HepG2 (cell line): ENCODE measurements at regions not wholly inside any gene's neighbourhood (a gene's known extent, or its start where the extent isn't known, plus 50 kb on each side); places are given as distances from the start of the nearest gene placed in this dataset.

Source experiments
- ATAC-seq: fragments of 200-7000 bp; cut with Tn5 transposase; 3 replicates; pipeline ENCODE4 v1.9.1; 2020; ENCODE audit warnings: mild to moderate bottlenecking, moderate library complexity
- BruUV-seq: library from RNA; stranded (reverse); fragments of 400-500 nt; replicated peaks from 2 replicates; lab custom pipeline; 2021; lab: Mats Ljungman, UMichigan
- CTCF ChIA-PET: fragments of 300-600 bp; formaldehyde crosslinking; extraction: SDS; loops from one replicate; lab custom pipeline; 2021; ENCODE audit warnings: low total read pairs, inconsistent platforms, low intra/inter-chr PET ratio; lab: Yijun Ruan, JAX
- POLR2A ChIA-PET: fragments of 350-600 bp; sonication (Branson Sonifier 250); formaldehyde crosslinking; loops from one replicate; lab custom pipeline; 2020; ENCODE audit warnings: antibody characterized with exemption, inconsistent platforms; lab: Yijun Ruan, JAX
- DNase-seq: peaks from one replicate; pipeline ENCODE4 v3.0.0-alpha.2; 2015; ENCODE audit warnings: low spot score
- FAIRE-seq: peaks from 3 replicates; lab custom pipeline; 2011; peaks lifted over from hg19 to GRCh38; lab: Jason Lieb, UNC
- H2AFZ ChIP-seq: one replicate; pipeline ENCODE4 v1.6.1; 2011; ENCODE audit warnings: low read length, inconsistent platforms
- H3K27ac ChIP-seq: fragments of 300-600 bp; 3 replicates; pipeline ENCODE4 v1.8.0; 2011; ENCODE audit warnings: mixed run types, mild to moderate bottlenecking, mixed read lengths, low read length, inconsistent platforms; ENCODE audit not compliant: insufficient read depth; ENCODE audit errors: extremely low read length
- H3K27me3 ChIP-seq, 2 experiments: fragments of 200-600 bp in 1 of 2; 2 replicates in 1 of 2; 3 replicates in 1 of 2; pipeline versions ENCODE4 v1.6.0 to v1.8.0; 2011; ENCODE audit warnings: low read length in 2 of 2, mild to moderate bottlenecking in 2 of 2, moderate library complexity in 2 of 2, inconsistent platforms in 1 of 2; ENCODE audit not compliant: insufficient read depth in 2 of 2, control insufficient read depth in 1 of 2
- H3K36me3 ChIP-seq, 2 experiments: fragments of 200-600 bp in 1 of 2; replicated peaks in 1 of 2; 2 replicates in 1 of 2; 3 replicates in 1 of 2; pipeline versions ENCODE4 v1.5.1 to v1.8.0; 2011; ENCODE audit warnings: low read length in 2 of 2, inconsistent platforms in 1 of 2; ENCODE audit not compliant: insufficient read depth in 2 of 2, control insufficient read depth in 1 of 2
- H3K4me1 ChIP-seq: 2 replicates; pipeline ENCODE4 v1.5.1; 2012; ENCODE audit warnings: low read length, inconsistent platforms; ENCODE audit not compliant: insufficient read depth
- H3K4me2 ChIP-seq: 2 replicates; pipeline ENCODE4 v1.6.0; 2011; ENCODE audit warnings: low read depth, low read length, inconsistent platforms
- H3K4me3 ChIP-seq, 3 experiments: fragments of 200-600 bp in 1 of 3; sonication (generic), shearing (Covaris generic) in 1 of 3; replicated peaks in 1 of 3; 2 replicates each; pipeline ENCODE4 v1.5.1; 2011 to 2016; ENCODE audit warnings: low read length in 3 of 3, inconsistent platforms in 2 of 3, low read depth in 2 of 3, mild to moderate bottlenecking in 2 of 3, control low read depth in 1 of 3, mixed read lengths in 1 of 3; ENCODE audit not compliant: insufficient read depth in 1 of 3
- H3K79me2 ChIP-seq: one replicate; pipeline ENCODE4 v1.6.1; 2011; ENCODE audit warnings: low read length, inconsistent platforms; ENCODE audit not compliant: insufficient read depth
- H3K9ac ChIP-seq: 2 replicates; pipeline ENCODE4 v1.6.0; 2011; ENCODE audit warnings: mild to moderate bottlenecking, low read depth, low read length, inconsistent platforms; ENCODE audit not compliant: insufficient read depth
- H3K9me3 ChIP-seq: 2 replicates; pipeline ENCODE4 v1.5.1; 2012; ENCODE audit warnings: mild to moderate bottlenecking, low read length
- H4K20me1 ChIP-seq: 2 replicates; pipeline ENCODE4 v1.6.0; 2011; ENCODE audit warnings: inconsistent platforms, mild to moderate bottlenecking, low read length, moderate library complexity; ENCODE audit not compliant: insufficient read depth
- ARNTL ChIP-seq: sonication (generic); formaldehyde crosslinking; IDR thresholded peaks from 2 replicates; pipeline ENCODE4 v1.4.0; 2020; ENCODE audit warnings: mild to moderate bottlenecking, missing genetic modification reagents
- GTF2F1 ChIP-seq: fragments of 150-350 bp; IDR thresholded peaks from 2 replicates; pipeline ENCODE4 v1.6.1; 2014; ENCODE audit warnings: low read length
- JUN ChIP-seq: sonication (generic); formaldehyde crosslinking; IDR thresholded peaks from 2 replicates; pipeline ENCODE4 v1.4.0; 2020; ENCODE audit warnings: mild to moderate bottlenecking, missing genetic modification reagents
- MAFG ChIP-seq: sonication (generic); formaldehyde crosslinking; IDR thresholded peaks from 2 replicates; pipeline ENCODE4 v1.5.1; 2020; ENCODE audit warnings: mild to moderate bottlenecking, missing genetic modification reagents
- MBNL3 ChIP-seq: fragments of 250-450 bp; sonication (Bioruptor Pico); conservative IDR thresholded peaks from 2 replicates; pipeline ENCODE4 v1.8.0; 2022; ENCODE audit warnings: mild to moderate bottlenecking, inconsistent platforms
- MNT ChIP-seq: fragments of 450-650 bp; IDR thresholded peaks from 2 replicates; pipeline ENCODE4 v1.6.1; 2016
- MTA3 ChIP-seq: sonication (generic); formaldehyde crosslinking; IDR thresholded peaks from 2 replicates; pipeline ENCODE4 v1.4.0; 2020; ENCODE audit warnings: missing genetic modification reagents
- NFKBIZ ChIP-seq: IDR thresholded peaks from 2 replicates; pipeline ENCODE4 v1.6.1; 2018; ENCODE audit warnings: missing genetic modification reagents, missing compliant biosample characterization
- TBX2 ChIP-seq: sonication (generic); formaldehyde crosslinking; IDR thresholded peaks from 2 replicates; pipeline ENCODE4 v1.5.0; 2020; ENCODE audit warnings: missing genetic modification reagents, mild to moderate bottlenecking, borderline replicate concordance
- TIGD3 ChIP-seq: sonication (generic); formaldehyde crosslinking; IDR thresholded peaks from 2 replicates; pipeline ENCODE4 v1.5.1; 2020; ENCODE audit warnings: mild to moderate bottlenecking, missing genetic modification reagents, borderline replicate concordance
- ZEB1 ChIP-seq: IDR thresholded peaks from 2 replicates; pipeline ENCODE4 v1.6.1; 2012; ENCODE audit warnings: mild to moderate bottlenecking, low read depth, inconsistent platforms; ENCODE audit not compliant: insufficient replicate concordance
- ZFP1 ChIP-seq: IDR thresholded peaks from 2 replicates; pipeline ENCODE4 v1.6.1; 2016
- ZIK1 ChIP-seq: sonication (generic); formaldehyde crosslinking; IDR thresholded peaks from 2 replicates; pipeline ENCODE4 v1.5.0; 2020; ENCODE audit warnings: mild to moderate bottlenecking, low read depth, missing genetic modification reagents, borderline replicate concordance
- ZNF101 ChIP-seq: sonication (generic); formaldehyde crosslinking; IDR thresholded peaks from 2 replicates; pipeline ENCODE4 v1.4.0; 2020; ENCODE audit warnings: mild to moderate bottlenecking, low read depth, missing genetic modification reagents, borderline replicate concordance
- ZNF235 ChIP-seq: sonication (generic); formaldehyde crosslinking; IDR thresholded peaks from 2 replicates; pipeline ENCODE4 v1.8.1; 2023; ENCODE audit warnings: mild to moderate bottlenecking, missing genetic modification reagents, borderline replicate concordance
- ZNF264 ChIP-seq: sonication (generic); formaldehyde crosslinking; IDR thresholded peaks from 2 replicates; pipeline ENCODE4 v1.4.0; 2020; ENCODE audit warnings: missing genetic modification reagents
- ZNF367 ChIP-seq: sonication (generic); formaldehyde crosslinking; IDR thresholded peaks from 2 replicates; pipeline ENCODE4 v1.4.0; 2020; ENCODE audit warnings: missing genetic modification reagents, borderline replicate concordance
- WGBS: methylation state at CpG from one replicate; pipeline ENCODE4 v1.1.6; 2017; ENCODE audit warnings: low lambda C conversion rate; 5-methylcytosine and 5-hydroxymethylcytosine counted together
- in situ Hi-C: cut with HindIII; loops from 2 replicates; pipeline ENCODE4 v1.10.0; 2017; ENCODE audit warnings: low pct_unique_long_range_greater_than_20kb; ENCODE audit not compliant: extremely low pct_ligation_motif_present
- intact Hi-C: fragments of 100-400 bp; cut with micrococcal nuclease; formaldehyde crosslinking; loops from one replicate; pipeline ENCODE4 v1.10.0; 2022; ENCODE audit not compliant: unreplicated experiment

- intact Hi-C loops = no loop called here
- in situ Hi-C loops = no loop called here
- ATAC-seq = no peak
- no peak overlapping the region for H3K9ac ChIP-seq
- H3K4me1 ChIP-seq = peaks cover 22% of the 10 kb centered on the region
- peaks cover 14% of the 10 kb centered on the region for H3K9me3 ChIP-seq
- H3K79me2 ChIP-seq = no peaks in the 10 kb centered on the region
- WGBS = 49% methylated on average over 6 of the region's 6 CpGs
- no peaks in the 10 kb centered on the region for H3K27me3 ChIP-seq
- BruUV-seq = no TSS peak
- no peak overlapping the region for H2AFZ ChIP-seq
- no peak overlapping the region for H3K4me3 ChIP-seq
- POLR2A ChIA-PET = interaction anchor here (0.6 kb wide), 1 partner anchor 13 kb away, joined by 3 read pairs; no protein-coding TSS in a partner anchor
- no peak overlapping the region for H3K4me2 ChIP-seq
- FAIRE-seq = no peak
- H3K27ac ChIP-seq = no peak overlapping the region
- H4K20me1 ChIP-seq = no peaks in the 10 kb centered on the region
- H3K36me3 ChIP-seq = no peaks in the 10 kb centered on the region
- DNase-seq = no peak
- TF ChIP-seq ZFP1 (CRISPR knock-in tag) (no peak), ZNF101 (CRISPR knock-in tag) (no peak), NFKBIZ (CRISPR knock-in tag) (no peak)
- TF ChIP-seq, all 625 proteins: peak for 0
- CTCF ChIA-PET = no interaction called here
Measured at GRCh38 chr12:31843398-31844095, 114.7 kb upstream of the AMN1 start.

- FAIRE-seq (no peak), DNase-seq (no peak), ATAC-seq (no peak)
- H3K27ac ChIP-seq = no peak overlapping the region
- in situ Hi-C loops (no loop called here), intact Hi-C loops (no loop called here)
- H3K27me3 ChIP-seq = no peaks in the 10 kb centered on the region
- no peak overlapping the region for H2AFZ ChIP-seq
- H3K36me3 ChIP-seq = no peaks in the 10 kb centered on the region
- 67% methylated on average over 3 of the region's 3 CpGs for WGBS
- no peaks in the 10 kb centered on the region for H3K9me3 ChIP-seq
- ChIA-PET POLR2A (no interaction called here), CTCF (no interaction called here)
- no peaks in the 10 kb centered on the region for H3K79me2 ChIP-seq
- no peak overlapping the region for H3K9ac ChIP-seq
- H3K4me2 ChIP-seq = no peak overlapping the region
- no peaks in the 10 kb centered on the region for H4K20me1 ChIP-seq
- no peak overlapping the region for H3K4me3 ChIP-seq
- no TSS peak for BruUV-seq
- H3K4me1 ChIP-seq = peaks cover 12% of the 10 kb centered on the region
- TF ChIP-seq ZNF367 (CRISPR knock-in tag) = no peak
- no peak for TF ChIP-seq ZNF264 (CRISPR knock-in tag)
- TF ChIP-seq ARNTL = no peak
- TF ChIP-seq MTA3 (CRISPR knock-in tag) = no peak
- TF ChIP-seq JUN (CRISPR knock-in tag) = no peak
- no peak for TF ChIP-seq ZNF235 (CRISPR knock-in tag)
- TF ChIP-seq ZIK1 (CRISPR knock-in tag) = no peak
- no peak for TF ChIP-seq MNT
- TF ChIP-seq TBX2 = no peak
- no peak for TF ChIP-seq MBNL3
- no peak for TF ChIP-seq GTF2F1
- TF ChIP-seq MAFG (CRISPR knock-in tag) = no peak
- TF ChIP-seq TIGD3 (CRISPR knock-in tag) = no peak
- TF ChIP-seq ZEB1 = no peak
Measured at GRCh38 chr12:31837913-31838312, 109.1 kb upstream of the AMN1 start.
